GM12865 (cell line): ENCODE measurements at regions not wholly inside any gene's neighbourhood (a gene's known extent, or its start where the extent isn't known, plus 50 kb on each side); places are given as distances from the start of the nearest gene placed in this dataset.

Experiments used
- DNase-seq: peaks from one replicate; pipeline ENCODE4 v3.0.0; 2010; ENCODE audit warnings: low read depth
- H3K4me3 ChIP-seq: 2 replicates; pipeline ENCODE4 v1.5.1; 2011; ENCODE audit warnings: mild to moderate bottlenecking, low read depth, low read length, control low read depth
- TF ChIP-seq, protein P1 (sequence below): IDR thresholded peaks from 2 replicates; pipeline ENCODE4 v1.5.1; 2011; ENCODE audit warnings: low read length, control low read depth, low read depth, inconsistent platforms; ENCODE audit not compliant: insufficient read depth; ENCODE audit errors: missing control alignments

DNA sequence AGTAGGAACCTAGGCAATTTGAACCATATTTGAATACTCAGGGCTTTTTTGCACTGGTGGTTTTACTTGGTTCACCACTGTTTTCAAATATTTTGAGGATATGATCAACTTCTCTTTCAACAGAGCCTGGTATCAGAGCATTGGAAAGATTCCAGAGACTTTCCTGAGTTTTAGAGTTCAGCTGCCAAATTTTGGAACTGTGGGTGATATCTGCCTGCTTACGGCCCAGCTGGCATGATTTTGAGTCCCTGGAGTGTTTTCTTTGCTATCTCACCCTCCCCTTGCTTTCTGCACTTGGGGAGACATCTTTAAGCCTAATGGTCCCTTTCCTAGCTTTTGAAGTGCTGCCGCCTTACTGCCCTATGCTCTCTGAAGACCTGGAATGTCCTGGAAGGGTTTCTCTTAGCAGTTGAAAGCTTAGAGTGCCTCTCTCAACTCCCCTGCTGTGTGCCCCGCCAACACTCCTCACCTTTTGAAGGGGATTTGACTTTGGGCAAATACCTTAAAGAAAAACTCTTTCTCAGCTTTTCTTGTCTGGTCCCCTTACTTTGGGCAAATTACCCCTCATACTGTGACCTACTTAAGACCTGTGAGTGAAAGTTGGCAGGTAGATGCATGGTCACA lies 539.1 kb downstream of the MFSD1 start:
- H3K4me3 ChIP-seq: no peak overlapping the region
- no peak for DNase-seq
- TF ChIP-seq, protein P1, sequence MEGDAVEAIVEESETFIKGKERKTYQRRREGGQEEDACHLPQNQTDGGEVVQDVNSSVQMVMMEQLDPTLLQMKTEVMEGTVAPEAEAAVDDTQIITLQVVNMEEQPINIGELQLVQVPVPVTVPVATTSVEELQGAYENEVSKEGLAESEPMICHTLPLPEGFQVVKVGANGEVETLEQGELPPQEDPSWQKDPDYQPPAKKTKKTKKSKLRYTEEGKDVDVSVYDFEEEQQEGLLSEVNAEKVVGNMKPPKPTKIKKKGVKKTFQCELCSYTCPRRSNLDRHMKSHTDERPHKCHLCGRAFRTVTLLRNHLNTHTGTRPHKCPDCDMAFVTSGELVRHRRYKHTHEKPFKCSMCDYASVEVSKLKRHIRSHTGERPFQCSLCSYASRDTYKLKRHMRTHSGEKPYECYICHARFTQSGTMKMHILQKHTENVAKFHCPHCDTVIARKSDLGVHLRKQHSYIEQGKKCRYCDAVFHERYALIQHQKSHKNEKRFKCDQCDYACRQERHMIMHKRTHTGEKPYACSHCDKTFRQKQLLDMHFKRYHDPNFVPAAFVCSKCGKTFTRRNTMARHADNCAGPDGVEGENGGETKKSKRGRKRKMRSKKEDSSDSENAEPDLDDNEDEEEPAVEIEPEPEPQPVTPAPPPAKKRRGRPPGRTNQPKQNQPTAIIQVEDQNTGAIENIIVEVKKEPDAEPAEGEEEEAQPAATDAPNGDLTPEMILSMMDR: no peak

DNA sequence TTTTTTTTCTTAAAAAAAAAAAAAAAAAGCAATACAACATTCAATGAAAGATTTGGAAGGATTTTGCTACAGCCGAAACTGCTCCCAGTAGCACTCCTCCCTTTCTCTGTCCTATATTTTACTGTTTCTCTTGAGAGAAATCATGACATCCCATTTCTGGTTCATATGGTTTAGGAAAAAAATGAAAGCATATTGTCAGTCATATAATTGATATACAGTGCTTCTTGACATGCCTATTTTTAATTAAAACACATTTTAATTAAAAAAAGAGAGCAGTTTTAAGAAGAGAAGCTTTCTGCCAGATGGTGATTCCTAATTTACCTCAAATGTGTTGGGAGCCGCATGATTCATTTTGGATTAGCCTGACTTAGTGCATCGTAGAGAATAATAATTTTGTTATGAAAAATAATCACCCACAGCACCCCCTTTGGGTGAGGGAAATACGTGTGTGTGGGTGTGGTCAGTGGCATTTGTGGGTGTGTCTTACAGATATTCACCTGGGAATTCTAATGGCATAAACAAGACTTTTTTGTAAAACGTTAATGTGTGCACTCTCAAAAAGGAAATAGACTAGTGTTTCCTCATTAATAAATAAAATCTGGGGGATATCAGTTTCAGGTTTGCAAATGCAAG lies 544.5 kb downstream of the MFSD1 start:
- no peak overlapping the region for H3K4me3 ChIP-seq
- TF ChIP-seq, protein P1: no peak
- DNase-seq: no peak

DNA sequence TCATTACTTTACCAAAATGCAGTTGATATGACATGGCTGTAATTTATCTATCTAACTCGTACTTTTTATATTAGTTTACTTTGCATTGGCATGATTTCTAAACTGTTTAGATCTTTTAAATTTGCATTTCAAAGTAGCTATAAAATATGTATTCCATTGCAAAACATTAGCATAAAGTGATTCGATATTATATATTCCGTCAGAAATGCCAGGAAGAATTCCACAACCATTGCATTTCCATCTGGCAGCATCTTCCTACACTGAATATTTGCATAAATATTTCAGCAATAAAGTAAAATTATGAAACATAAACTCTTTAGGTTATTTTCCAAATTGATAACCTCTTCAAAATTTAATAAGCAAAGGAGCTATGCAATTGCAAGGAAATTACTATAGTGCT lies 546.6 kb downstream of the MFSD1 start:
- DNase-seq: no peak
- no peak overlapping the region for H3K4me3 ChIP-seq
- TF ChIP-seq, protein P1: no peak

DNA sequence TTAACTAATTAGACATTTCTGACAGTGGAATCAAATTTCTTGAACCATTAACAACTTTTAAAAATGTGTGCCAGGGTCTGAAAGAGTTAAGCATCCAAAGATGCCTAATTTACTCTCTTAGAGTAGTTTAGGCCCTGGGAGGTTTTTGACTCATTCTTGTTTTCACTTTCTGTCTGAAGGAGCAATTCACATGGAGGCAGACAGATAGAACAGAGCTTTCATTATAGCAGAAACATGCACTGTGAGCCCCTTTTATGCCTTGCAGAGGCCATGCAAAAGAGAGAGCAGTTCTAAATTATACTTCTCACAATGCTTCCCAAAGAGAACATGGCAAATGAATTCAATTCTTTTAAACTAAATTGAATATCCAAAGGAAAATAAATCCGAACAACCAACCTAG lies 554.8 kb downstream of the MFSD1 start:
- TF ChIP-seq, protein P1: no peak
- no peak overlapping the region for H3K4me3 ChIP-seq
- DNase-seq: no peak

DNA sequence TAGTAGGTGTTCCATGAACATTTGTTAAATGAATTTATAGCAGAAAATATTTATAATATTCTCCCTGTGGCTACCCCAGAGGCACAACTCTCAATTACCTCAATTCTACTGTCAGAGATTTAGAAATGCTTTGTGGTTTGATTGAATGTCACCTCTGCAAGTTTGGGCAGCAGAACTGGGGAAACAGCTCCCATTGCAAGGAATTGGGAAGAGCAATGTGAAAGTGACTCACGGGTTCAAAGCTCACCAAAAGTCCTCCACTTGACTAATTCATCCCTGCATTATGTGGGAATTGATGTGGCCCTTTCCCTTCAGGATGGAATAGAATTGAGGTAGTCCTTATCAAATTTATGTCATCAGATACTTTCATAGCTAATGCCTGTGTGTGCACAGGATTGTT lies 562.7 kb downstream of the MFSD1 start:
- H3K4me3 ChIP-seq: no peak overlapping the region
- DNase-seq: no peak
- TF ChIP-seq, protein P1: no peak

DNA sequence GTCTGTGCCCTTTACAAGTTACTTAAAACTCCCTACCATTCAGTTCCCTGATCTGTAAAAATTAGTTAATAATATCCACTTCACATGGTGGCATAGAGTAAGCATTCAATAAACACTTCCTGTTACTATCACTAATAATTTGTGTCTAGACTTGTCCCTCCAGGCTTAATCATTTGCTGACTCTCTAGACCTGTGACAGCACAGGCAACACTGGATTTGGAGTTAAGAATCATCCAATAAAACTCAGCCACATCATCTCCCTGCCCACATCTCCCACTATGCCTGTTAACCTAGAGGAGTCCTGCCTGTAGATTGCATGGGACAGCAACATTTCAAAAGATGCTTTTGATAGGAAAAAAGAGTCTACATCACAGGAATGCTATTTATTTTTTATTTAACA lies 564.6 kb downstream of the MFSD1 start:
- TF ChIP-seq, protein P1: no peak
- DNase-seq: no peak
- no peak overlapping the region for H3K4me3 ChIP-seq

DNA sequence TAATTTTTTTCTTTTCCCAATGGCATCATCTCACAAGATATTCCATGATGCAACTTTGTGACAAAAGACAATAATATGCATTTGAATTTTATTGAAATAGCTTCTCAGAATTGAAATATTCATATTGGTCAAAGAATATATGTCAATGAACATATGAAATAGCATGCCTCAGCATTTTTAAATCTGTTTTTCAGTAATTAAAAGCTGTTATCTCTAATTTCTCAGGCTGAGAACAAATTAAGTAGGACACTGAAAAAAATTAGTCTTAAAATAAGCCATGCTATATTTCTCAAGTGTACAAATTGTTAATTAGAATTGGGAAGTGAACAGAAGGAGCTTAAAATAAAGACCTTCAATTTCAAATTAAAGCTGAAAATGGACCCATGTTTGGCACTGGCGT lies 570.1 kb downstream of the MFSD1 start:
- TF ChIP-seq, protein P1: no peak
- DNase-seq: no peak
- no peak overlapping the region for H3K4me3 ChIP-seq
